ENCODE measurements at regions not wholly inside any gene's neighbourhood (a gene's known extent, or its start where the extent isn't known, plus 50 kb on each side); places are given as distances from the start of the nearest gene placed in this dataset.
"Not testable (repeated sequence)": the region's sequence is repeated elsewhere in the genome, so short reads cannot be mapped to it uniquely, and the experiment has no call there.

DNA sequence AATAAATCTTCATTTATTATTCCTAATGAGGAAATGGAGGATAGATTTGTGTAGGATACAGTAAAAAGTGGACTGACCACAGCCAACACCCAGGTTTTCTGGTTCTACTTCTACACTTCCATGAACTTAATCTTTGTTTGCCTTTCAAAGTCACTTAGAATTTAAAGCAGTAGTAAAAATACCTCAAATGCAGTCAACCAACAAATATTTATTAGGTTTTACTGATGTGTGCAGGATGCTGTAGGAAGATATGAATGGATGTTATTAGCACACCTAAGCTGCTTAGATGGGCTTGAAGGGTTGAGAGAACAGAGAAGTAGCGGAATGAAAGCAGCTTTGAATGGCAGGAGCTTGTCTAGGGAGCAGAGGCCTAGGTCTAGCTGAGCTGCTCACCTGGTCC is 201.1 kb downstream of the PALM2AKAP2 start:
- DNase-seq, result no peak

DNA sequence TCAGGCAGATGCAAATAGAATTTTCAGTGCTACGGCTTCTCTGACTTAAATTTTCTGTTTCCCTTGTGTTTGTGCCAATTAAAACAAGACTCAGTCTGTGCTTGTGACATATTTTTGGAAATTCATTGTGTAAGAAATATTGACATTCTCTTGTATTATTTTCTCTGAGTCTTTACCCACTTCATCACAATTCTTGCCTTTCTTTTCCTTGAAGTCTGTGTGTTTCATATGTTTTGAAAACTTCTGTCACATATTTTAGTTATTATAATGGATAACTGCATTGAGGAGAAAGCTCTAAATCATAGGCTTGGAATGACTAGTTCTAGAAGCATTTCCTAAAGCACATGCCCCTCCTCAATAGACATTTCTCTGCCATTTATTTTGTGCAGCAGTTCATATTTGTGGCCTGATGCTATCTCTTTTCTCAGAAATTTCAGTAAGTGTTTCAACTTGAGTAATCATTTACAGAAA is 206.6 kb downstream of the PALM2AKAP2 start:
- DNase-seq, result no peak

DNA sequence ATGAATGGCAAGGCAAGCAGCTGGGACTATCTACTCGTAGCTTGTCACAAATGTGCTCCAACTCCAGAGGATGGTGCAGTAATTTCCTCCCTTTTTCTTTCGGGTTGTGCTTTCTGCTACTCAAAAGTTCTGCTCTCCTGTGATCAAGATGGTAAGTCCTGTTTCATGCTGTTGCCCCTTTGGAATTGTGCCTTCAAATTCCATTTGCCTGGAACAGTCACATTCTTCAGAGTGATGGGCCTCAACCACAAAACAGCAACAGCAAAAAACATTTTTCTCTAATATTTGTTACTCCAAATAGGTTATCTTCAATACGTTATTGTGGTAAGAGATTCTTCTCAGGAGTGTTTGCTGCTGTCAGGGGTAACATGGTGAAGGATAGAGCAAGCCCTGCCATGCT is 209.3 kb downstream of the PALM2AKAP2 start:
- DNase-seq, result no peak

DNA sequence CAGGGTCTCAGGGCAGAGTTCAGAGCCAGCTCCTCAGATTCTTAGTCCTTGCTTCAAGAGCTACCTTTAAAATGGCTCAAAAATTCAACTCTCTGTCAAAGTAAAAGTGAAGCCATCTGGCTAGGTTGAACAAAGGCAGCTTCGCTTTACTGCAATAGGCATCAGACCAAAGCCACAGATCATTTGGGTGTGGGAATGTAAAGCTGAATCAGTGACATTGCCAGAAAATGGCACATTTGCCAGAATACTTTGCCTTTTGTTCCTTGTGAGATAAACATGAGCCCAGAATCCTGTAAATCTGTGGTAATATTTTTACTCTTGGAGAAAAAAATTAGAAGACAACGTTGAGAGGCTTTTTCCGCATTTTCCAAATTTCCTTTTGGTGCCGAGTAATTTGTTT is 210.5 kb downstream of the PALM2AKAP2 start:
- DNase-seq, result no peak

DNA sequence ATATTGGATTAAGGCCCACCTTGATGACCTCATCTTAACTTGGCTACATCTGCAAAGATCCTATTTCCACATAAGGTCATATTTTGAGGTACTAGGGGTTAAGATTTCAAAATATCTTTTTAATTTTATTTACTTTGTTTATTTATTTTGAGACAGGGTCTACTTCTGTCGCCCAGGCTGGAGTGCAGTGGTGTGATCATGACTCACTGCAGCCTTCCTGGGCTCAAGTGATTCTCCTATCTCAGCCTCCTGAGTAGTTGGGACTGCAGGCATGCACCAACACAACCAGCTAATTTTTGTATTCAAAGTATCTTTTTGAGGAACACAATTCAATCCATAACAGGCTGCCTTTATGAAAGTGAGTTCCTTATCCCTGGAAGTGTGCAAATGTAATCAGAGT is 212.3 kb downstream of the PALM2AKAP2 start:
- no peak for DNase-seq

DNA sequence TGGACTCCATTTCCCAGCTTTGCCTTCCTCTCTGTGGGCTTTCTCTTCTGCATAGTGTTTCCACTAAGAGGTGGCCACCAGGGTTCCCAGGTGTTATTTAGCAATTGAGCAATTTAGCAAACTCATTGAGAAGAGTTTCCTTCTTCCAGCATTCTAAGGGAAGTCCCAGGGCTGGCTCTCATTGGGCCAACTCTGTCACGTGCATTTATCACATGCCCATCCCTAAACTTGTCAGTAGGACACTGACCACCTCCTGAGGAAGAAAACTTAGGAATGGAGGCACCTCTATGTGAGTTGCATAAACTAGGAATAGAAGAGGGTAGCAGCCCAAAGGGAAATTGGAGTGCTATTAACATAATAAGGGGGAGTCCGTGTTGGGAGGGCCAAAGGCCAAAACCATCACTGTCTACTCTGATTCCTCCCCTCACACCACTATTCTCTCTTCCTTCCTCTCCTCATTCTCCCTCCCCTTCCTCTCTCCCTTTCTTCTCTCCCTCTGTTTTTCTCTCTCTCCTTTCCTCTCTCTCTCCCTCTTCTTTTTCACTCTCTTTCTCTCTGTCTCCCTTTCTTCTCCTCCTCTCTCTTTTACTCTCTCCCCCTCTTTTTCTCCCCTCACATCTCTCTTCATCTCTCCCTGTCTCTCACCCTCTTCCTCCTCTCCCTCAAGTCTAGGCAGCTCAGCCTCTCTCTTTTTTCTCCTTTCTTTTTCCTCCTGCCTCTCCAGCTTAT is 213.4 kb downstream of the PALM2AKAP2 start:
- no peak for DNase-seq

DNA sequence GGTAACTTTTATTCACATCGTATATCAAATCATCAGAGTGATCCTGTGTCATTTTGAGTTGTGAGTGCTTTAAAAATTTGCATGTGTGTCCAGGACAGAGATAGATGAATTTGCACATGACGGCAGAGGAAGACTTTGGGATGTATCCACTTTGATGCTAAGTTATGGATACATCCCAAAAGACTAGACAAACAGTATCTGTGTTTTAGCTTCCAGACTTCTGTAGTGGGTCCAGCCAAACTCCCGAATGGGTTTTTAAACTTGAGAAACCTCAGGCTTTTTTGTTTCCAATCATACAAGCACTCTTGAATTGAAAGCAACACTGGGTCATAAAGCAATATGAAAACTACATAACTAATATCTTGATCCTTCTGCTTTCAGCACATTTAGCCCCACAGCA is 213.8 kb downstream of the C9orf152 start:
- no peak for DNase-seq

DNA sequence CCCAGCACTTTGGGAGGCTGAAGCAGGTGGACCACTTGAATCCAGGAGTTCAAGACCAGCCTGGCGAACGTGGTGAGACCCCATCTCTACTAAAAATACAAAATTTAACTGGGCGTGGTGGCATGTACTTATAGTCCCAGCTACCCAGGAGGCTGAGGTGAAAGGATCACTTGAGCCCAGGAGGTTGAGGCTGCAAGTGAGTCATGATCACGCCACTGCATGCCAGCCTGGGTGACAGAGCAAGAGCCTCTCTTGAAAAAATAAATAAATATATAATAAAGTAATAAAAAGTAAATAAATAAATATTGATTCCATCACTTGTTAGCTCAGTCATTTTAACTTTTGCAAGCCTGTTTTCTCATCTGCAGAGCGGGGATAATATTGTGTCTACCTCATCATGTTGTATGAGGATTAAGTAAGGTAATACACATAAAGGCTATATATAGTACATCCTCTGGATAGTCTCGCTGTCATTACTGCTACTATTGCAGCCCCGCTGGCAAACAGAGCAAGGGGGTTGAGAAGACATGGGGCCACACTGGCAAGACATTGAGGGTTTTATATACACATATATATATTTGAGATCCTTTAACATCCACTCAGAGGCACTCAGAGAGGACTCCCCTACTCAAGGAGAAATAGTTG is 210.9 kb downstream of the C9orf152 start:
- DNase-seq, result no peak

DNA sequence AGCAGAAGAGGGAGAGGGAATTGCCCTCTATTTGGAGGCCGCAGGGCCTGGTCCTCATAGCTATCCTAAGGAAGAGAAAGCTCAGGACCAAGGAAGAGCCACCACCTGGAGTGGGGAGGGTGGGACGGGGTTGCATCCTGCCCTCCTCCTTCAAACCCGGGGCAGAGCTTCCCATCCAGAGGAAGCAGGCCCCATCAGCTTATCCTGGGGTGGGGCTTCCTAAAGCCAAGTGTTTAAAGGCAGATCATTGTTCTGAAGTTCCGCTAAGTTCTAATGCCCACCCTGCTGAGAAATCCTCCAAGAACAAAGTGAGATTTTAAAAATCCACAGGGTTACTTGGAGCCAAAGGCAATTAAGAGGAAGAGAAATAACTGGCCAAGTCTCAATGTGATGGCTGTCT is 210.3 kb downstream of the C9orf152 start:
- no peak for DNase-seq

DNA sequence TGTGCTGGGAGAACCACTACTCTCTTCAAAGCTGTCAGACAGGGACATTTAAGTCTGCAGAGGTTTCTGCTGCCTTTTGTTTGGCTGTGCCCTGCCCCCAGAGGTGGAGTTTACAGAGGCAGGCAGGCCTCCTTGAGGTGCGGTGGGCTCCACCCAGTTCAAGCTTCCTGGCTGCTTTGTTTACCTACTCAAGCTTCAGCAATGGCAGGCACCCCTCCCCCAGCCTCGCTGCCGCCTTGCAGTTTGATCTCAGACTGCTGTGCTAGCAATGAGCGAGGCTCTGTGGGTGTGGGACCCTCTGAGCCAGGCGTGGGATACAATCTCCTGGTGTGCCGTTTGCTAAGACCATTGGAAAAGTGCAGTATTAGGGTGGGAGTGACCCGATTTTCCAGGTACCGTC is 202.4 kb downstream of the C9orf152 start:
- peak; percentile 18 for DNase-seq

DNA sequence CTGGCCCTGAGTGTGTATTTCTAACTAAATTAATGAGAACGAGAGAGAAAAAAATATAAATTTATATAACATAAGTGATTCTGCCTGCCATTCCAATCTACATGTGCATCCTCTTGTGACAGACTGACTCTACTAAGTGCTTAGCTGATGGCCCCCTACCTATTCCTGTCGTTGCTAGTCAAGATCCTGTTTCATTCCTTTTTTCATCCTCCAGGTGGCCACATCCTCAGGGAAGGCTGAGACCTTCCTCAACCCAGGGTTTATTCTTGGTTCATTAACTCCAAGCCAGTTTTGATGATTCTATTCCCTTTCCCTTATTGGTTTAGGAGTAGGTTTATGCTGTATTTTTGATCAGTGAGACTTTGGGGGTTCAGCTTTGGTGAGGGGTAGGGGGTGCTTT is 201.3 kb downstream of the C9orf152 start:
- no peak for DNase-seq

DNA sequence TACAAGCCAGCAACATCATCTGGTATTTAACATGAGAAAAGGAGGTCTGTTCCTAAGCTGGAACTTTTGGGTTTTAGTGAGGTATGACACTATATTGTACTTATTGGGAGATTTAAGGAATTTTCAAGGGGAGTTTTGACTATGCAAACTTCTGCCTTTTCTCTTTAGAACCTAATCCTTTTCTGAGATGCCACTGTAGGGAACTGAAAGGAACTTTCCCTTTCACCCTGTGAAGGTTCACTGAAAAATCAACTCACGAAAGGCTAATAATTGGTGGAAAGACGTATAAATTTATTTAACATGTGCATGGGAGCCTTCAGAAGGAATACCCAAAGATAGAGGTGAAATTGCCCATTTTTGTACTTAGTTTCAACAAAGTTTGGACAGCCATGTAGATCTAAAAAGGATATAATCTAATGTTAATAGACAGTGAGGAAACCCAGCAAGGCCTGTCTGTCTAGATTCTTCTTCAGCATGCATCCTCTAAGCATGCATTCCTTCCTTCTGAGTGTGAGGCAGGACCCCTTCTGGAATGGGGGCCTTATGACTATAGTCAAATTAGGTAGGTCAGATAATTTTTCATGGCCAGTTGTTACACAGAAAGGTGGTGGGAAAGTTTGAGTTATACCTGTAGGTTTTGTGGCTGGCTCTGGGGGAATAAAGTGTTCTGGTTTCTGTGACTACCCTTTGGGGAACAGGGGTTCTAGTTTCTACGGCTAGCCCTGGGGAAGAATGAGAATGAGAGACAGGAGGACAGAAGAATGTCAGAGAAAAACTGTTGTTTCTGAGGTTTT is 200.3 kb downstream of the C9orf152 start:
- no peak for DNase-seq

DNA sequence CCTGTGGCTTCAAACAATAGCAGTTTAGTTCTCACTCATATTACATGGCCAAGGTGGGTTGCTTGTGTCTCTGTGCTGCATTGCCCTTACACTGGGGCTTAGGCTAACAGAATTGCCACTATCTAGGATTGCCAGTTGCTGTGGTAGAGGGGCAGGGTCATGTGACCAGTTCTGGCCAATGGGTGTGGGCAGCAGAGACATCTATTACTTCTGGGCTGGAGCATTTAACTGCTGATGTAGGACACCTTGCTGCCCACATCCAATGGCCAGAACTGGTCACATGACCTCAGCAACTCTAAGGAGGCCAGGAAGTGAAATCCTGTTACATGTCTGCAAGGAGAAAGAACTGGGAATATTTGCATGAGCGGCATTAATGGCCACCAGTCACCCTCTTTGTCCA is 199.3 kb downstream of the C9orf152 start:
- DNase-seq, result no peak

DNA sequence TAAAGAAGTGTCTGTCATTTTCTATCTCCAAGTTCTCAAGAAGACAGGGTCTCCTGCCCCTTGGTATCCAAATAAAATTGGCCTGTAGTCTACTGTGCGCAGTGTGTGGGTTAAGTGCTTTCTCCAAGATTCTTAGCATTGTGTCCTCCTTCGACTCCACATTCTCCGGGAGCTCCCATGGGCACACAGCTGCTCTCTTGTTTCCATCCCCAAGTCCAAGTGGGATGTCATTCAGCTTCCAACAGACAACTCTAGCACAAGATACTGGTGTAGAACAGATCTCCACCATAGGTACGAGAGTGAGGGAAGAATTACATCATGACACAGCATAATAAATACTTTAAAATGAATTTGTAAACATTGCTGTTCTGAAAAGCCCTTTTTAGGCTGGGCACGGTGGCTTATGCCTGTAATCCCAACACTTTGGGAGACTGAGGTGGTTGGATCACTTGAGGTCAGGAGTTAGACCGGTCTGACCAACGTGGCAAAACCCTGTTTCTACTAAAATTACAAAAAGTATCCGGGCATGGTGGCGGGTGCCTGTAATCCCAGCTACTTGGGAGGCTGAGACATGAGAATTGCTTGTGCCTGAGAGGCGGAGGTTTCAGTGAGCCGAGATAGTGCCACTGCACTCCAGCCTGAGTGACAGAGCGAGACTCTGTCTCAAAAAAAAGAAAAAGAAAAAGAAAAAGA is 196.2 kb downstream of the C9orf152 start:
- no peak for DNase-seq

DNA sequence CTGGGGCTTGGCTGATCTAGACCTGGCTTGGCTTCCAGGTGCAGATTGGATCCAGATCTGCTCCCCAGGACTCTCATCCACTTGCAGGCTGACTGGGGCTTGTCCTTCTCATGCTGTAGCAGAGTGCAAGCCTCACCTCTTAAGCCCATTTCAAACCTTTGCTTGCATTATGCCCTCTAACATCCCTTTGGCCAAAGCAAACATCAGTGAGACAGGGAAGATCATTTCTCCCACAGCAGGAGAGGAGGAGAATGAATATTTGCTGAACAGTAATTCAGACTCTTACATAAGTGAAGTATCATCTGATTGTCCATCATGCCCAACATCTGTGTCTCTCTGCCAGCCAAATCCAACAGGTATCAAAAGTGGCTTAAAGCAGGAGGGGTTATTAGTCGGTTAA is 194.9 kb downstream of the C9orf152 start:
- no peak for DNase-seq

DNA sequence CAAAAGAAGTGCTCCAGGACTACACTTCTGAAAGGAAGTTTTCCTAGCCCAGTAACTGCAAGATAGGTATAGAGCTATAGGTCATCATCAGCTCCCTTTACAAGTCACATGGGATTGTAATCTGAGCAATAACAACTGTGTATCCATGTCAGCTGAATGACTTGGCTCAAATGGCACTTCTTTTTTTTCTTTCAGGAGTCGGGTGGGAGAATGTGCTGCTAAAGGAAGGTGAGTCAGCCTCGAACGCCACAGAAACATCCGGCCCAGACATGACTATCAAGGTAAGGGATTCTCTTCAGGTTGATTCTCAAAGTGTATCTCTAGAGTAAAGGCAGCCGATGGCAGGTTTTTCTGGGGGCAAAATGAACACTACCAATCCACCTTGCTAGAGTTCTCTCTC is 192.2 kb downstream of the C9orf152 start:
- peak; percentile 22 for DNase-seq

DNA sequence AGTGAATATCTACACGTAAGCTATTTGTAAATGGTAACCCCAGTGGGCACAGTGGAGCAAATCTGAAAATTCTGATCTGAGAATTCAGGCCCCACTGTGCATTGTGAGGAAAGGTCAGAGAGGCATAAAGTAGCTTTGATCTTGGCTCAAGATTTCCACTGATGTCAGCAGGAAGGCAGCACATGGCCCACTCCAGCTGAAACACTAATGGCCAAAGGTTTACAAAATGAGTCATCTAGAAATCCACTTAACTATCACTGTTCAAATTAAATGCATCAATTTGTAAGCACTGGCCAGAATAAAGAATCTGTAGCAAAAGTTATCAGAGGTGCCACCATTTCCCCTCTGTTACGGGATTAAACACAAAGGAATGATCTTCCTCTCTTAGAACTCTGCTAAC is 191.6 kb downstream of the C9orf152 start:
- no peak for DNase-seq

DNA sequence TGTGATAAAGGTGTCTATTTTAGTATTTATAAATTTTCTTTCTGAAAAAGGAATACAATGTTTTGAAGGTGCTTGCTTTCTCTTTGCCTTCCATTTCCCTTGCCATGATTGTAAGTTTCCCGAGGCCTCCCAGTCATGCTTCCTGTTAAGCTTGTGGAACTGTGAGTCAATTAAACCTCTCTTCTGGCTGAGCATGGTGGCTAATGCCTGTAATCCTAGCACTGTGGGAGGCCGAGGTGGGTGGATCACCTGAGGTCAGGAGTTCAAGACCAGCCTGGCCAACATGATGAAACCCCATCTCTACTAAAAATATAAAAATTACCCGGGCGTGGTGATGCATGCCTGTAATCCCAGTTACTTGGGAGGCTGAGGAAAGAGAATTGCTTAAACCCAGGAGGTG is 187.7 kb downstream of the C9orf152 start:
- not testable (repeated sequence) for DNase-seq

DNA sequence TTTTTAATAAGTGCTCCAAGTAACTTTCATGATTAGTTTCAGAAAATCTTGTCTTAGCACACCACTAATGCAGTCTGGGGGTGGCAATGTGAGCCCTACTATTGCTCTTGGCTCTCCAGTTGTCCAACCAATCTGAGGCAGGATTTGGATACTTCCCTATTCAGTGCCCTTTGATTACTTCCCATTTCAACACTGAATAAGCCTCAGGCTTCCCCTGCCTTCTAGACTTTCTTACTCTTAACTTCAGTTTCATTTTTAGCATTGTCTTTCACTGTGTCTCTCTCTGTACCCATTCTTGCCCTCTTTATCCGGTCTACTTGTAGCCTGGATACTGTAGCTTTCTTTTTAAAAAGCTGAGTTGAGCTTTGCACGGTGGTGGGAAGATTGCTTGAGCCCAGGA is 186.1 kb downstream of the C9orf152 start:
- no peak for DNase-seq

DNA sequence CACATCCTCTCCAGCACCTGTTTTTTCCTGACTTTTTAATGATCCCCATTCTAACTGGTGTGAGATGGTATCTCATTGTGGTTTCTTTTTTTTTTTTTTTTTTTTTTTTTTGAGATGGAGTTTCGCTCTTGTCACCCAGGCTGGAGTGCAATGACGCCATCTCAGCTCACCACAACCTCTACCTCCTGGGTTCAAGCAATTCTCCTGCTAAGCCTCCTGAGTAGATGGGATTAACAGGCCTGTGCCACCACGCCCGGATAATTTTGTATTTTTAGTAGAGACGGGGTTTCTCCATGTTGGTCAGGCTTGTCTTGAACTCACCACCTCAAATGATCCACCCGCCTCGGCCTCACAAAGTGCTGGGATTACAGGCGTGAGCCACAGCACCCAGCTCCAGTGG is 184.7 kb downstream of the C9orf152 start:
- DNase-seq, result not testable (repeated sequence)

DNA sequence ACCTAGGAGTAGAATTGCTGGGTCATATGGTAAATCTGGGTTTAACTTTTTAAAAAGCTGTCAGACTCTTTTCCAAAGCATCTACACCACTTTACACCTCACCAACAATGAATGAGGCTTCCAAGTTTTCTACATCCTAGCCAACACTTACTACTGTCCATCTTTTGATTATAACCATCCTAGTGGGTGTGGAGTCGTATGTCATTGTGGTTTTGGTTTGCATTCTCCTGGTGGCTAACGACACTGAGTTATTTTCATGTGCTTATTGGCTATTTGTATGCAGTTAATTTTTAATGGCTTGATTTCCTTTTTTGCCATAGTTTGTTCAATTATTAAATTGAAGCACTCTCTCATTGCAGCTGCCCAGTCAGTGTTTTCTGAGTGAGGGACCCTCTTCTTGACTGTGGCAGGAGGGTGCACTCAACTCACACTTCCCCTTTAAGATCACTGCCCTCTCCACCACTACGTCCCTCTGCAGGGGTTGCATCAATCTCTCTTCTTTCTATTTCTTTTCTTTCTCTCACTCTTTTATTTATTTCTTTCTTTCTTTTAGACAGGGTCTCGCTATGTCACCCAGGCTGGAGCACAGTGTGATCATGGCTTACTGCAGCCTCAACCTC is 182.3 kb downstream of the C9orf152 start:
- no peak for DNase-seq

DNA sequence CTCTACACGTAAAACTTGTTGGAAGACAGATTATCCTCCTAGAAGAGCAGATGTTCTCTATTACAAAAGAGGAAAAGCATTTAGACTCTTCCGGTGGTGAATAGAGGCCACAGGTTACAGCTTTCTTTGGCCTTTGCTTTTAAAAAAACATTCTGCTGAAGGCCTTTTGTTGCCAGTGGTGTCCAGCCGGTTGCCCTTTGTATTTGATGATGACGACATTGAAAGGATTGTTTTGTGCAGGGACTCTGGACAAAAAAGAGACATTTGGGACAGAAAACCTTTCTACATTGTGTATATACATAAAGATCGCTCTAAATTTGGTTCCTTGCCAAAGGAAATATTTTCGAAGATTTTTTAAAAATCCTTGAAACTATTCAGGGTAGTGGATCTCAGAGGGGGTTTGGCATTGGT is 180.3 kb downstream of the C9orf152 start:
- DNase-seq, result no peak

DNA sequence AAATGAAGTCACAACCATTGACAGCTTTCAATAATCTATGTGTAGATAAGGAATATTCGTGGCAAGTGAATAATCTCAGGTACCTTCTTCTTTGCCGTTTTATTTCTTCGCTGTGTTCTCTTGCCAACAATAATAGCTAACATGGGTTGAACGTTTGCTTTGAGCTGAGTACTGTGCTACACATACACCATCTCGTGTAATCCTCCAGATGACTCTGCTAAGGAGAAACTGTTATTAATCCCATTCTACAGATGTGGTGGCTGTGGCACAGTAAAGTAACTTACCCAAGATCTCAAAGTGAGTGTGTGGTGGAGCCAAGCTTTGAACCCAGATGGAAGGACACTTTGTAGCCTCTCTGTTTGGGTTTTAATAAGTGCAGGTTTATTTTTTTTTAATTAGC is 179.7 kb downstream of the C9orf152 start:
- DNase-seq, result no peak
